GM12878 (cell line): ENCODE measurements at regions not wholly inside any gene's neighbourhood (a gene's known extent, or its start where the extent isn't known, plus 50 kb on each side); places are given as distances from the start of the nearest gene placed in this dataset.

Source experiments
- ATAC-seq: fragments of 200-7000 bp; cut with Tn5 transposase; 3 replicates; pipeline ENCODE4 v1.9.1; 2020; ENCODE audit warnings: mild to moderate bottlenecking, moderate library complexity
- BruUV-seq: library from RNA; stranded (reverse); fragments of 400-500 nt; replicated peaks from 2 replicates; lab custom pipeline; 2021; lab: Mats Ljungman, UMichigan
- CTCF ChIA-PET: fragments of 300-600 bp; sonication (Branson Sonifier 250); formaldehyde crosslinking; extraction: SDS; loops from one replicate; lab custom pipeline; 2021; ENCODE audit warnings: inconsistent platforms; lab: Yijun Ruan, JAX
- POLR2A ChIA-PET: fragments of 350-600 bp; formaldehyde crosslinking; extraction: SDS; loops from one replicate; lab custom pipeline; 2021; ENCODE audit warnings: inconsistent platforms; lab: Charles Lee
- RAD21 ChIA-PET: fragments of 300-600 bp; sonication (Branson Sonifier 250); formaldehyde crosslinking; loops from one replicate; lab custom pipeline; 2023; ENCODE audit warnings: antibody characterized with exemption; ENCODE audit not compliant: unreplicated experiment; lab: Charles Lee
- SMC1A ChIA-PET: fragments of 300-600 bp; sonication (Branson Sonifier 250); formaldehyde crosslinking; loops from one replicate; lab custom pipeline; 2023; ENCODE audit not compliant: unreplicated experiment, uncharacterized antibody; lab: Charles Lee
- DNase-seq: peaks from one replicate; pipeline ENCODE4 v3.0.0-alpha.2; 2011; ENCODE audit warnings: low read depth, low spot score
- FAIRE-seq: peaks from 3 replicates; lab custom pipeline; 2011; peaks lifted over from hg19 to GRCh38; lab: Jason Lieb, UNC
- H2AFZ ChIP-seq: 2 replicates; pipeline ENCODE4 v1.6.0; 2011; ENCODE audit warnings: low read depth, low read length, control low read depth; ENCODE audit not compliant: control insufficient read depth
- H3K27ac ChIP-seq: 2 replicates; pipeline ENCODE4 v1.5.1; 2011; ENCODE audit warnings: control low read depth; ENCODE audit not compliant: control insufficient read depth, insufficient read depth
- H3K27me3 ChIP-seq, 2 experiments: replicated peaks in 1 of 2; 2 replicates each; pipeline versions ENCODE4 v1.6.0 to v1.6.1; 2011; ENCODE audit warnings: low read length in 1 of 2; ENCODE audit not compliant: control insufficient read depth in 2 of 2, insufficient read depth in 2 of 2
- H3K36me3 ChIP-seq, 2 experiments: 2 replicates each; pipeline ENCODE4 v1.5.1; 2011; ENCODE audit warnings: low read length in 1 of 2; ENCODE audit not compliant: control insufficient read depth in 2 of 2, insufficient read depth in 2 of 2
- H3K4me1 ChIP-seq: 2 replicates; pipeline ENCODE4 v1.6.1; 2011; ENCODE audit warnings: mild to moderate bottlenecking, low read length, moderate library complexity, mixed read lengths; ENCODE audit not compliant: control insufficient read depth, insufficient read depth
- H3K4me2 ChIP-seq: 2 replicates; pipeline ENCODE4 v1.6.0; 2011; ENCODE audit warnings: control low read depth; ENCODE audit not compliant: control insufficient read depth, insufficient read depth
- H3K4me3 ChIP-seq: fragments of 200-600 bp; sonication (generic); 2 replicates; pipeline ENCODE4 v1.5.1; 2016
- H3K79me2 ChIP-seq: 2 replicates; pipeline ENCODE4 v1.6.0; 2011; ENCODE audit warnings: low read length; ENCODE audit not compliant: control insufficient read depth, insufficient read depth
- H3K9ac ChIP-seq: 2 replicates; pipeline ENCODE4 v1.8.0; 2011; ENCODE audit warnings: low read length, control low read depth, mixed read lengths; ENCODE audit not compliant: control insufficient read depth, insufficient read depth
- H3K9me3 ChIP-seq: replicated peaks from 3 replicates; pipeline ENCODE4 v1.5.1; 2011; ENCODE audit warnings: mild to moderate bottlenecking, low read length; ENCODE audit not compliant: control insufficient read depth, insufficient read depth
- H4K20me1 ChIP-seq: 2 replicates; pipeline ENCODE4 v1.6.0; 2011; ENCODE audit not compliant: control insufficient read depth, insufficient read depth
- BCL11A ChIP-seq: IDR thresholded peaks from 2 replicates; pipeline ENCODE4 v1.6.1; 2011; ENCODE audit warnings: low read depth, low read length
- HDGF ChIP-seq: fragments of 450-650 bp; IDR thresholded peaks from 2 replicates; pipeline ENCODE4 v1.6.1; 2016; ENCODE audit warnings: antibody characterized with exemption
- IRF4 ChIP-seq: IDR thresholded peaks from 2 replicates; pipeline ENCODE4 v1.6.1; 2011; ENCODE audit warnings: low read depth, low read length
- RUNX3 ChIP-seq: IDR thresholded peaks from 2 replicates; pipeline ENCODE4 v1.6.1; 2012; ENCODE audit warnings: low read length, inconsistent platforms
- SMARCA5 ChIP-seq: fragments of 450-650 bp; IDR thresholded peaks from 2 replicates; pipeline ENCODE4 v1.6.1; 2017; ENCODE audit warnings: mild to moderate bottlenecking
- SP1 ChIP-seq: IDR thresholded peaks from one replicate; pipeline ENCODE4 v1.6.1; 2011; ENCODE audit warnings: low read depth, low read length
- ZNF384 ChIP-seq: IDR thresholded peaks from 2 replicates; pipeline ENCODE4 v1.6.1; 2012; ENCODE audit warnings: low read depth, mild to moderate bottlenecking, low read length, improper control_type of control experiment, borderline replicate concordance
- in situ Hi-C: fragments of 300-500 bp; cut with MboI; formaldehyde crosslinking; loops from 9 replicates; pipeline ENCODE4 v1.14.3; 2018; ENCODE audit warnings: mixed read lengths
- intact Hi-C: fragments of 100-400 bp; cut with micrococcal nuclease; formaldehyde crosslinking; loops from one replicate; pipeline ENCODE4 v1.14.2; 2022; ENCODE audit not compliant: unreplicated experiment
- TF ChIP-seq, protein P1 (sequence below): IDR thresholded peaks from 2 replicates; pipeline ENCODE4 v1.6.1; 2012; ENCODE audit warnings: low read length, inconsistent platforms
- TF ChIP-seq, protein P2 (sequence below): IDR thresholded peaks from 2 replicates; pipeline ENCODE4 v1.6.1; 2011; ENCODE audit warnings: low read depth, low read length, improper control_type of control experiment, borderline replicate concordance
- TF ChIP-seq, protein P3 (sequence below): fragments of 450-650 bp; IDR thresholded peaks from 2 replicates; pipeline ENCODE4 v1.6.1; 2017; ENCODE audit warnings: borderline replicate concordance

DNA sequence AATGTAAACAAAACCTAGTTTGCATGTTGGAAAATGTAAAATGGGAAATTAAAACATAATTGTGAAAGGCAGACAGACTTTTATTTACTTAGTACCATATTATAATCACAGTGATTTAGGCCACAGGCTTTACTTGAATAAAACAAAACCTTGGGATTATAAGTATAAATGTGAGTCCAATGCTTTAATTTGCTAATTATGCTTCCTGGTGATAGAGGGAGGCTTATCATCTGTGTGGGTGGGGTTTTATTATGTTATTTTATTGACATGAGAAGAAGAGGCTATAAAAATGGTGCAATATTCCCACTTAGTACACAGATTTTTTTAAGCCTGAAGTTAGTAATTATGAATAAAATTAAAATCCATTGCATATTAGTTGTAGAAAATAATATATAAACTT, 248.3 kb upstream of the TBL1XR1 start:
- H3K4me1 ChIP-seq = peaks cover 38% of the 10 kb centered on the region
- CTCF ChIA-PET = no interaction called here
- H3K9ac ChIP-seq = no peak overlapping the region
- no peak for ATAC-seq
- no peak for DNase-seq
- H3K4me2 ChIP-seq = no peak overlapping the region
- no peaks in the 10 kb centered on the region for H4K20me1 ChIP-seq
- BruUV-seq = no TSS peak
- H3K4me3 ChIP-seq = no peak overlapping the region
- POLR2A ChIA-PET = no interaction called here
- H3K79me2 ChIP-seq = no peaks in the 10 kb centered on the region
- H3K27ac ChIP-seq = no peak overlapping the region
- RAD21 ChIA-PET = no interaction called here
- no peaks in the 10 kb centered on the region; the same call in 2 of the 3 replicates for H3K9me3 ChIP-seq
- intact Hi-C loops (loop anchor here (5.0 kb wide), 2 partner anchors 68 to 147 kb away; no protein-coding TSS in a partner anchor), in situ Hi-C loops (no loop called here)
- no peaks in the 10 kb centered on the region for H3K27me3 ChIP-seq
- SMC1A ChIA-PET = interaction anchor here (1.0 kb wide), 1 partner anchor 94 kb away, joined by 3 read pairs; no protein-coding TSS in a partner anchor
- FAIRE-seq = no peak
- no peaks in the 10 kb centered on the region for H3K36me3 ChIP-seq
- TF ChIP-seq BCL11A (no peak), ZNF384 (no peak), RUNX3 (no peak), IRF4 (no peak), HDGF (no peak), SMARCA5 (no peak), SP1 (no peak)
- TF ChIP-seq, protein P1, sequence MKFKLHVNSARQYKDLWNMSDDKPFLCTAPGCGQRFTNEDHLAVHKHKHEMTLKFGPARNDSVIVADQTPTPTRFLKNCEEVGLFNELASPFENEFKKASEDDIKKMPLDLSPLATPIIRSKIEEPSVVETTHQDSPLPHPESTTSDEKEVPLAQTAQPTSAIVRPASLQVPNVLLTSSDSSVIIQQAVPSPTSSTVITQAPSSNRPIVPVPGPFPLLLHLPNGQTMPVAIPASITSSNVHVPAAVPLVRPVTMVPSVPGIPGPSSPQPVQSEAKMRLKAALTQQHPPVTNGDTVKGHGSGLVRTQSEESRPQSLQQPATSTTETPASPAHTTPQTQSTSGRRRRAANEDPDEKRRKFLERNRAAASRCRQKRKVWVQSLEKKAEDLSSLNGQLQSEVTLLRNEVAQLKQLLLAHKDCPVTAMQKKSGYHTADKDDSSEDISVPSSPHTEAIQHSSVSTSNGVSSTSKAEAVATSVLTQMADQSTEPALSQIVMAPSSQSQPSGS = no peak
- TF ChIP-seq, protein P2, sequence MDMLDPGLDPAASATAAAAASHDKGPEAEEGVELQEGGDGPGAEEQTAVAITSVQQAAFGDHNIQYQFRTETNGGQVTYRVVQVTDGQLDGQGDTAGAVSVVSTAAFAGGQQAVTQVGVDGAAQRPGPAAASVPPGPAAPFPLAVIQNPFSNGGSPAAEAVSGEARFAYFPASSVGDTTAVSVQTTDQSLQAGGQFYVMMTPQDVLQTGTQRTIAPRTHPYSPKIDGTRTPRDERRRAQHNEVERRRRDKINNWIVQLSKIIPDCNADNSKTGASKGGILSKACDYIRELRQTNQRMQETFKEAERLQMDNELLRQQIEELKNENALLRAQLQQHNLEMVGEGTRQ = no peak
- TF ChIP-seq, protein P3, sequence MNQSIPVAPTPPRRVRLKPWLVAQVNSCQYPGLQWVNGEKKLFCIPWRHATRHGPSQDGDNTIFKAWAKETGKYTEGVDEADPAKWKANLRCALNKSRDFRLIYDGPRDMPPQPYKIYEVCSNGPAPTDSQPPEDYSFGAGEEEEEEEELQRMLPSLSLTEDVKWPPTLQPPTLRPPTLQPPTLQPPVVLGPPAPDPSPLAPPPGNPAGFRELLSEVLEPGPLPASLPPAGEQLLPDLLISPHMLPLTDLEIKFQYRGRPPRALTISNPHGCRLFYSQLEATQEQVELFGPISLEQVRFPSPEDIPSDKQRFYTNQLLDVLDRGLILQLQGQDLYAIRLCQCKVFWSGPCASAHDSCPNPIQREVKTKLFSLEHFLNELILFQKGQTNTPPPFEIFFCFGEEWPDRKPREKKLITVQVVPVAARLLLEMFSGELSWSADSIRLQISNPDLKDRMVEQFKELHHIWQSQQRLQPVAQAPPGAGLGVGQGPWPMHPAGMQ = no peak
- no peak overlapping the region for H2AFZ ChIP-seq
